ENCODE measurements at regions not wholly inside any gene's neighbourhood (a gene's known extent, or its start where the extent isn't known, plus 50 kb on each side); places are given as distances from the start of the nearest gene placed in this dataset.

GRCh38 chr4:124266721-124267120 is 445.8 kb downstream of the ANKRD50 start:
- TF ChIP-seq CTCF (conservative IDR thresholded peaks at IDR 0.05) (no peak), ZFX (IDR thresholded peaks at IDR 0.05) (no peak)
